ACC112 (cell line): ENCODE measurements at regions not wholly inside any gene's neighbourhood (a gene's known extent, or its start where the extent isn't known, plus 50 kb on each side); places are given as distances from the start of the nearest gene placed in this dataset.
"Not testable (repeated sequence)": the region's sequence is repeated elsewhere in the genome, so short reads cannot be mapped to it uniquely, and the experiment has no call there.

Source experiments
- H2AFZ ChIP-seq: fragments of 200-600 bp; sonication (generic); one replicate; pipeline ENCODE4 v1.6.0; 2017; ENCODE audit warnings: antibody characterized with exemption, low read length; ENCODE audit not compliant: unreplicated experiment
- H3K27ac ChIP-seq: fragments of 200-600 bp; sonication (generic); 2 replicates; pipeline ENCODE4 v1.5.1; 2014; ENCODE audit warnings: low read depth, mild to moderate bottlenecking, antibody characterized with exemption, low read length, moderate library complexity
- H3K27me3 ChIP-seq: fragments of 200-600 bp; sonication (generic); 2 replicates; pipeline ENCODE4 v1.6.1; 2014; ENCODE audit warnings: mild to moderate bottlenecking, antibody characterized with exemption, low read length, moderate library complexity, mixed read lengths; ENCODE audit not compliant: insufficient read depth
- H3K36me3 ChIP-seq: fragments of 200-600 bp; sonication (generic); 2 replicates; pipeline ENCODE4 v1.6.1; 2016; ENCODE audit warnings: mild to moderate bottlenecking, antibody characterized with exemption, low read length, moderate library complexity, mixed read lengths; ENCODE audit not compliant: insufficient read depth
- H3K4me1 ChIP-seq: fragments of 200-600 bp; sonication (generic); one replicate; pipeline ENCODE4 v1.6.1; 2016; ENCODE audit warnings: low read length, mixed read lengths; ENCODE audit not compliant: insufficient read depth, unreplicated experiment, control insufficient read depth
- H3K4me3 ChIP-seq: fragments of 200-600 bp; sonication (generic); 2 replicates; pipeline ENCODE4 v1.5.1; 2014; ENCODE audit warnings: mild to moderate bottlenecking, low read depth, low read length
- H3K79me2 ChIP-seq: fragments of 200-600 bp; sonication (generic); one replicate; pipeline ENCODE4 v1.6.0; 2016; ENCODE audit warnings: low read length; ENCODE audit not compliant: control insufficient read depth, unreplicated experiment, insufficient read depth

DNA sequence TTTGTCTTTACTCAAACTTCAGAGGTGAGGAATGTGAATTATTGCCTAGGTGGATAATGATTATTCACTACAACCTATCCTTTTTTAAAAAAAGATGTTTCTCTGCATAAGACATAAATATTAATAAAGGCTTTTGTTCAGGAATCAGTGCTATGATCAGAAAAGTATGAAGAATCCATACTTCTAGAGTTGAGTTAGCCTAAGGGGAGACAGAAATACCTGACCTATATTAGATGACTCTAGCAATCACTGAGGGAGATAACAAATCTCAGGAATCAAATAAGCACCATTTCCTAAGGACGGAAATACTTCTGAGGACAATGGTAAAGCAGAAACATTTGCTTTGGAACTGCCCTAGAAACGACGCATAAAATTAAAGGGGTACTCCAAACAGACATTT, 763.8 kb downstream of the GBE1 start:
- Histone ChIP-seq H3K79me2 (no peaks in the 10 kb centered on the region), H3K27me3 (peaks cover 14% of the 10 kb centered on the region), H3K4me1 (no peaks in the 10 kb centered on the region), H3K27ac (no peak overlapping the region), H3K4me3 (no peak overlapping the region), H3K36me3 (no peaks in the 10 kb centered on the region), H2AFZ (no peak overlapping the region)

- no peak overlapping the region for H3K4me3 ChIP-seq
- H3K27me3 ChIP-seq: peaks cover 6% of the 10 kb centered on the region
- no peaks in the 10 kb centered on the region for H3K4me1 ChIP-seq
- H3K79me2 ChIP-seq: no peaks in the 10 kb centered on the region
- no peak overlapping the region for H3K27ac ChIP-seq
- H2AFZ ChIP-seq: no peak overlapping the region
- H3K36me3 ChIP-seq: no peaks in the 10 kb centered on the region
Observed at GRCh38 chr3:80994767-80995166, 766.7 kb downstream of the GBE1 start.

DNA sequence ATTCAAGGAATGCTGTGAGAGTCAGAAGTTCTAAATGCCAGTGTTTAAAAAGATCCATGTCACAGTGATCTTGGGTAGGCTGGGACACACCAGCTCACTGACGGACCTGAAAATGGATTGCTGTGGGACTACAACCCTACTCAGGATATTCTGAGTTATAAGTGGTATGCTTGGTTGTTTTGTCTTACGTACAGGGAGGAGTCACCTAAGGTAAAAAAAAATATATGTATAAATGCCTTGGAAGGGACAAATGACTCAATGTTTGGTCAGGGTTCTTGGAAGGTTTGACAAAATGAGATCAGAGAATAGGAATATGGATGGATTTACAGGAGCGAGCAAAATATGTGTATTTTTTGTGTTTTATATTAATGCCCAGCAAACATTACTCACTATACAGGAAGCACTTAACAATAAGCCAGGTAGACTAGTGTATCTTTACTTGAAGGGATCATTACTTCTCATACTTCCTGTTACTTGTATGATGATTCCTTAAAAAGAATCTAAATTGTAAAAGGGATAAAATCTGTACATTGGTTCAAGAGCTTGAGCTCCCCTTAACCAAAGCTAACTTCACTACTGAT, 767.3 kb downstream of the GBE1 start:
- Histone ChIP-seq H2AFZ (no peak overlapping the region), H3K4me3 (no peak overlapping the region), H3K27me3 (peaks cover under 1% of the 10 kb centered on the region), H3K79me2 (no peaks in the 10 kb centered on the region), H3K27ac (no peak overlapping the region), H3K36me3 (no peaks in the 10 kb centered on the region), H3K4me1 (no peaks in the 10 kb centered on the region)

DNA sequence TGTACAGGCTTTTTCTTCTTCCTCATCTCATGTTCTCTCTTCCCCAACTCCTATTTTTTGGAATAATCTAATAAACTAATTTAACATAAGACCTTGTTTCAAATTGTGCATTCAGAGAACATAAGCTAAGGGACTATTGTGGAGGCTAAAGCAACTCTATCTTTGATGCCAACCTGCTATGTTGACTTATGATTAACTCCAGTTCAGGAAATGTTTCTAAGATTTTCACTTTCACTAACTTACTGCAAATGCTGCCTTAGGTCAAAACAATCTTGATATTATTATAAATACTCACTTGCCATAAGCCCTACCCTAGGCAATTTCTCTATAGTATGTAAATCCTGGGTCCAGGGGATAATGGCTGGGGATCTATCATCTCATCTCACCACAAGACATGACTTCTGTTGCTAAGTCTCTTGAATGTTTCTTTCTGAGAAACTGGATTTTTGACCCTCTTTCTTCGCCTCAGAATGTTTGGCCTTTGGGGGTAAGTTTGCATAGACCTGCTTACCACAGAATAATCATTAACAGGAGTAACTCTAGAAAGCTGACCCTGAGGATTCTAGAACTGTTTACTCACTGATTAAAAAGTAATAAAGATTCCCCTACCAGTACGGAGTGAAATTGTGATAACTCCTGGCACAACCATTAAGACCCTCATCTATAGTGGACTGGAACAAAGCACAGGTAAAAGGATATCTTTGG, 768.1 kb downstream of the GBE1 start:
- H3K27ac ChIP-seq: no peak overlapping the region
- H3K27me3 ChIP-seq: no peaks in the 10 kb centered on the region; the same call in 1 of the 2 replicates
- H3K4me1 ChIP-seq: no peaks in the 10 kb centered on the region
- H3K79me2 ChIP-seq: no peaks in the 10 kb centered on the region
- no peak overlapping the region for H2AFZ ChIP-seq
- no peak overlapping the region for H3K4me3 ChIP-seq
- H3K36me3 ChIP-seq: no peaks in the 10 kb centered on the region

- no peaks in the 10 kb centered on the region for H3K4me1 ChIP-seq
- H3K27me3 ChIP-seq: peaks cover 29% of the 10 kb centered on the region
- H3K4me3 ChIP-seq: no peak overlapping the region
- H3K79me2 ChIP-seq: no peaks in the 10 kb centered on the region
- H2AFZ ChIP-seq: no peak overlapping the region
- H3K36me3 ChIP-seq: no peaks in the 10 kb centered on the region
- H3K27ac ChIP-seq: no peak overlapping the region
Observed at GRCh38 chr3:80983753-80984152, 777.7 kb downstream of the GBE1 start.

DNA sequence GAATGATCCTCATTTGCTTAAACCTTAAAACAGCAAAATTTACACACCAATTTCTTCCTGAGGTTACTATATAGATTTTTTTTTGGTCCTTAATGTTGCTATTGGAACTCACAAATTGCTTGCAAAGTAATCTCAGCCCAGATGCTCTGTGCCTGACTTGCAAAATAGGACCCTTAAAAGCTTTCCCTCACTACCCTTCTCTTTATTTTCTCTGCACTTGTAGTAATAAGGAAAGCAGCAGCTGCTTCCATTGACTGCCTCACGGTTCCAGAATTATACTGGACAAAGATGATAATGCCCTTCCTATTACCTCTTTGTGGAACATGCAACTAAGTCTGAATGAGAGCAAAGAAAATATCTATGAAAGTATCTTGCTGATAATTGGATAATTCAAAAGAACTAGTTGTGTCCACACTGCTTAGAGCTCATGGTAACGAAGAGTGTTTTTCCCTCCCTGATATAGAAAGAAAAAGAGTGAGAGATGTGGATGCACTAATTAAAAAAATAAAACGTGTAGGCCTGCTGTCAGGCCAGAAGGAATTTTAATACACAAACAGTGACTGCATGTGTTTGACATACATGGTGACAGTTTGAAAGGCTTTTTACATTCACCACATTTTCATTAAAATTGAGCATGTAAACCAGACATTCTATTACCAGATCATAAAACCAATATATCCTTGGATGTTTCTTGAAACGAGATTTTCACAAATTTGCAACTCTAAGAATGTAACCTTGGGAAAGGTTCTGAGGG, 783.1 kb downstream of the GBE1 start:
- H3K79me2 ChIP-seq: no peaks in the 10 kb centered on the region
- no peaks in the 10 kb centered on the region for H3K4me1 ChIP-seq
- H3K4me3 ChIP-seq: no peak overlapping the region
- H2AFZ ChIP-seq: no peak overlapping the region
- H3K27me3 ChIP-seq: peaks cover 26% of the 10 kb centered on the region
- no peaks in the 10 kb centered on the region for H3K36me3 ChIP-seq
- H3K27ac ChIP-seq: no peak overlapping the region

DNA sequence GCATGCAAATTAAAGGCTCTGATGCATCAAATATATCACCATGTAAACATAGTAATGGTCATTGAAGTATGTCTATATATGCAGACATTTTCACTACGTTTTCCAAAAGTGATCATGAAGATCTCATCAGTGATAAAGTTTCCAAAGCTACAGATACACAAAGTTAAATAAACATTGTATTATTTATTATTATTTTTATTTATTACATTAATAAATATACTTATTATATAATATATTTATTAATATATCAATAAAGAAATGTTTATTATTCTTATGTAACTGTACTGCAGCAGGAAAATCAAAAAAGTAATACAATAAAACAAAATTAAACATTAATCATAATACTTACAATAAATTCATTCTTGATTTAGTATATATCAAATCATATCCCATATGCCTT, 791.2 kb downstream of the GBE1 start:
- Histone ChIP-seq H3K27me3 (no peaks in the 10 kb centered on the region), H3K79me2 (no peaks in the 10 kb centered on the region), H3K36me3 (no peaks in the 10 kb centered on the region)

DNA sequence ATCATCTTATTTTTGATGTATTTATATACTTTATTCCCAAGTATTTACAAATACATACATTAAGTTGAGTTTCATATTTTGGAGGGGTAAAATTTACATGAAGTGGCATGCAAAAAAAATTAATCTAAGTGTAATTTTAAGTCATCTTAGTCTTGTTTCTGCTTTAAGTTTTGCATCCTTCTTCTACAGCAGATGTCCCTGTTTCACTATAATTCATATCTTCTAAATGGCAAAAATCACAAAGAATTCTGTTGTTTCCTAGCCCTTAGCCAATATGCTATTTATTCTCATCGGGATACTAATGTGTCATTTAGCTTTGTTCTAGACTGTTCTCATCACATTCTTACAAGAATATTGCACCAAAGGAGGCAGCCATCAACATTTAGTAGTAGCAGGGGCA, 831.9 kb downstream of the GBE1 start:
- H2AFZ ChIP-seq: no peak overlapping the region
- no peaks in the 10 kb centered on the region for H3K4me1 ChIP-seq
- H3K79me2 ChIP-seq: no peaks in the 10 kb centered on the region
- H3K4me3 ChIP-seq: no peak overlapping the region
- peaks cover 10% of the 10 kb centered on the region for H3K27me3 ChIP-seq
- H3K27ac ChIP-seq: no peak overlapping the region
- no peaks in the 10 kb centered on the region for H3K36me3 ChIP-seq

More for the DNA sequence above, 791.2 kb downstream of the GBE1 start:
- Histone ChIP-seq H3K4me1 (no peaks in the 10 kb centered on the region), H2AFZ (no peak overlapping the region), H3K4me3 (no peak overlapping the region), H3K27ac (no peak overlapping the region)

DNA sequence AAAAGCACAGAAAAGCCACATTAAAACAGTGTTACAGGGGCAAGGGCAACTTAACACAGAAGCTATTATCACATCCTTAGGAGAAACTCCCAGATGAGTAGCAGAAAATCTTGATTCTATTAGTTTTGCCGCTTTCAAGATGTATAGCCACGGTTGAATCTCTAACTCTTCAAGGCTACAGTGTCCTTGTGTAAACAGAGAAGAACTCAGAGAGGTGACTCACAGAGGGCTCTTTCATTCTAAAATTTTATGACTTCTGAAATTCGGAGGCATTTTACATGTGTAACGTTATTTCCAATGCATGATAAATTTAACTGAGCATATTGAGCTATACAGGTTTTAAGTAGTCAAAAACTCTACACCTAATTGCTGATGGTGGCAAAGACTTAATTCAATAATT, 846.6 kb downstream of the GBE1 start:
- H2AFZ ChIP-seq: no peak overlapping the region

DNA sequence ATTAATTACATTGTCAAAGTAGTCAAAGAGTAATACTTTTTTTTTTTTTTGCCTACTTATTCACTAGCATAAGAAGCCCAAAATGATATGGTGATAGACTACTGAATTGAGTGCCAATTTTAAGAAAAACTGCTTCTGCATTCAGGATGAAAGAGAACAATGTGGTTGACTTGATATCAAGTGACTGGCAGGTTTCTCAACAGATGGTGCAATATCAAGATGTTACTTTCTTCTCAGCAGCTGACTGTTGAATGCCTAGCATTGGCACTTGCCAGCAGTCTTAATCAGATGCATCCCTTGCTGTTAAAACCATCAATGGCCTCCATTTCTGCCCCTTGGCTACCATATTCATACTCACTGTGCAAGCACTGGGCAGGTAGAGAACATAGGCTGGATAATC, 863.2 kb downstream of the GBE1 start:
- H2AFZ ChIP-seq: no peak overlapping the region
- H3K36me3 ChIP-seq: no peaks in the 10 kb centered on the region
- no peaks in the 10 kb centered on the region for H3K4me1 ChIP-seq
- no peak overlapping the region for H3K27ac ChIP-seq
- H3K4me3 ChIP-seq: no peak overlapping the region
- H3K79me2 ChIP-seq: no peaks in the 10 kb centered on the region
- H3K27me3 ChIP-seq: peaks cover 22% of the 10 kb centered on the region; the same call in 1 of the 2 replicates

More for the DNA sequence above, 846.6 kb downstream of the GBE1 start:
- H3K4me3 ChIP-seq: no peak overlapping the region
- peaks cover 26% of the 10 kb centered on the region for H3K27me3 ChIP-seq
- no peaks in the 10 kb centered on the region for H3K4me1 ChIP-seq
- H3K36me3 ChIP-seq: no peaks in the 10 kb centered on the region
- H3K27ac ChIP-seq: no peak overlapping the region
- H3K79me2 ChIP-seq: no peaks in the 10 kb centered on the region

GRCh38 chr3:80897005-80897404, 864.4 kb downstream of the GBE1 start:
- not testable (repeated sequence) for H3K27ac ChIP-seq, H3K36me3 ChIP-seq, H3K4me1 ChIP-seq, H3K79me2 ChIP-seq, H3K4me3 ChIP-seq, H2AFZ ChIP-seq
- peaks cover 13% of the 10 kb centered on the region; the same call in 1 of the 2 replicates for H3K27me3 ChIP-seq
